ENCODE measurements at regions not wholly inside any gene's neighbourhood (a gene's known extent, or its start where the extent isn't known, plus 50 kb on each side); places are given as distances from the start of the nearest gene placed in this dataset.

DNA sequence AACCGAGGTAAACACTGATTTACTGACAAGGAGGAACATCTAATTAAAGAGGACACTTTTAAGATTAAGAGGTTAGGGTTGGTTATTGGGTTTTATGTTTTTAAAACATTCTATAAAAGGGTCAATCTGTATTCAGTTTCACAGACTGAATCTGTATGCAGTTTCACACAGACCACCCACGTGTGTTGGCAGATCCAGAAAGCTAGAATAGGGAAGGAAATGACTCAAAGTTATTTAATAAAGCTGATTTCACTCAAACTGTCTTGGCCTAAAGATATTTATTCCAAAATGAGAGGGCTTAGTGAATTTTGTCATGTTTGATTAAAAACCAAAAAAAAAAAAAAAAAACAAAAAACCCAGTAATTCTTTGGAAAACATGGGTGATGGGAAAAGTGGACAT is 140.2 kb downstream of the SLC24A2 start:
- TF ChIP-seq, protein P1, sequence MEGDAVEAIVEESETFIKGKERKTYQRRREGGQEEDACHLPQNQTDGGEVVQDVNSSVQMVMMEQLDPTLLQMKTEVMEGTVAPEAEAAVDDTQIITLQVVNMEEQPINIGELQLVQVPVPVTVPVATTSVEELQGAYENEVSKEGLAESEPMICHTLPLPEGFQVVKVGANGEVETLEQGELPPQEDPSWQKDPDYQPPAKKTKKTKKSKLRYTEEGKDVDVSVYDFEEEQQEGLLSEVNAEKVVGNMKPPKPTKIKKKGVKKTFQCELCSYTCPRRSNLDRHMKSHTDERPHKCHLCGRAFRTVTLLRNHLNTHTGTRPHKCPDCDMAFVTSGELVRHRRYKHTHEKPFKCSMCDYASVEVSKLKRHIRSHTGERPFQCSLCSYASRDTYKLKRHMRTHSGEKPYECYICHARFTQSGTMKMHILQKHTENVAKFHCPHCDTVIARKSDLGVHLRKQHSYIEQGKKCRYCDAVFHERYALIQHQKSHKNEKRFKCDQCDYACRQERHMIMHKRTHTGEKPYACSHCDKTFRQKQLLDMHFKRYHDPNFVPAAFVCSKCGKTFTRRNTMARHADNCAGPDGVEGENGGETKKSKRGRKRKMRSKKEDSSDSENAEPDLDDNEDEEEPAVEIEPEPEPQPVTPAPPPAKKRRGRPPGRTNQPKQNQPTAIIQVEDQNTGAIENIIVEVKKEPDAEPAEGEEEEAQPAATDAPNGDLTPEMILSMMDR (IDR thresholded peaks at IDR 0.05), result no peak
- TF ChIP-seq POLR2A (IDR thresholded peaks at IDR 0.05), result no peak
